Thyroid gland (tissue), 4 donors: ENCODE measurements at regions not wholly inside any gene's neighbourhood (a gene's known extent, or its start where the extent isn't known, plus 50 kb on each side); places are given as distances from the start of the nearest gene placed in this dataset.

ENCODE experiments used
- CTCF ChIP-seq, 6 experiments: fragments of 200-600 bp in 3 of 6; fragments of 450-650 bp in 3 of 6; sonication (generic) in 3 of 6; IDR thresholded peaks; one replicate each; pipeline ENCODE4 v1.5.1; 2016 to 2019; ENCODE audit warnings: antibody characterized with exemption in 6 of 6, mild to moderate bottlenecking in 2 of 6, inconsistent platforms in 1 of 6, moderate library complexity in 1 of 6
- POLR2A ChIP-seq, 2 donors: fragments of 450-650 bp; IDR thresholded peaks; one replicate each; pipeline ENCODE4 v1.6.1; 2017; ENCODE audit warnings: antibody characterized with exemption in 2 of 2, mild to moderate bottlenecking in 2 of 2, moderate library complexity in 1 of 2

GRCh38 chr4:119730671-119730950, 102.0 kb upstream of the PDE5A start:
- TF ChIP-seq CTCF (IDR thresholded peaks at IDR 0.05), result no peak
- no peak for TF ChIP-seq POLR2A (IDR thresholded peaks at IDR 0.05)
